NCI-H1417 (cell line): ENCODE measurements at regions not wholly inside any gene's neighbourhood (a gene's known extent, or its start where the extent isn't known, plus 50 kb on each side); places are given as distances from the start of the nearest gene placed in this dataset.
"Not testable (repeated sequence)": the region's sequence is repeated elsewhere in the genome, so short reads cannot be mapped to it uniquely, and the experiment has no call there.

Source experiments
- DNase-seq, 3 experiments: peaks; one replicate each; lab custom pipeline; 2025; lab: John Stamatoyannopoulos, UW

- DNase-seq: peak in 2 of 3 experiments; percentile 41 to 69
Measured at GRCh38 chr21:31531967-31532366, 127.5 kb upstream of the SOD1 start.

- DNase-seq: peak; percentile 86 to 100 (median 98)
Measured at GRCh38 chr21:31530897-31531705, 128.4 kb upstream of the SOD1 start.

- peak in 2 of 3 experiments; percentile 75 to 88 for DNase-seq
Measured at GRCh38 chr21:31530364-31530763, 129.1 kb upstream of the SOD1 start.

DNA sequence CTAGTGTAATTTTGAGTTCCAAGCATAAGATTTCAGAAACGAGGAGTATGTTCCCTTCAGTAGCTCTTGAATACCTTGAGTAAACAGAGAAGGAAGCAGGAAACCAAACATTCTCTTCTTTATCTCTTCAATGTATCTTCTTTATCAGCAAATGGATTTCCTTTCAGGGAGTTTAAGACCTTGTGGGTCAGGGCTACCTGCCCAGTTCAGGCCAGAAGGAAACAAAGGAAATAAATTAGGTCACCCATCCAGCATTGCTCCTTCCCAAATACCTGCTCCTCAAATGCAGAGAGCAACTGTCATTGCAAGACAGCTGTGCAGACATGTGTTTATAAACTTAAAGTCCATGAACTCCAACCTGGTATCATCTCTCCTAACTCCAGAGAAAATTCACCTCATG, 130.1 kb upstream of the SOD1 start:
- DNase-seq: no peak

- peak in 1 of 3 experiments; percentile 30 for DNase-seq
Measured at GRCh38 chr21:31526040-31526439, 133.5 kb upstream of the SOD1 start.

DNA sequence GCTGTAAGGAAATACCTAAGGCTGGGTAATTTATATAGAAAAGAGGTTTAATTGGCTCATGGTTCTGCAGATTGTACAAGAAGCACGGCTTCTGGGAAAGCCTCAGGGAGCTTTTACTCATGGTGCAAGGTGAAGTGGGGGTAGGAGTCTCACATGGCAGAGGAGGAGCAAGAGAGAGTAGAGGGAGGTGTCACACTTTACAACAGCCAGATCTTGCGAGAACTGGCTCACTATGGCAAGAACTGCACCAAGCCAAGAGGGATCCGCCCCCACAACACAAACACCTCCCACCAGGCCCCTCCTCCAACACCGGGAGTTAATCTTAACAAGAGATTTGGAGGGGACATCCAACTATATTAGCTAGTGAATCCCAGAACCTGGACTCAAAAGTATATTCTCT, 135.4 kb upstream of the SOD1 start:
- DNase-seq: no peak

GRCh38 chr21:31521515-31521914, 138.0 kb upstream of the SOD1 start:
- no peak for DNase-seq

DNA sequence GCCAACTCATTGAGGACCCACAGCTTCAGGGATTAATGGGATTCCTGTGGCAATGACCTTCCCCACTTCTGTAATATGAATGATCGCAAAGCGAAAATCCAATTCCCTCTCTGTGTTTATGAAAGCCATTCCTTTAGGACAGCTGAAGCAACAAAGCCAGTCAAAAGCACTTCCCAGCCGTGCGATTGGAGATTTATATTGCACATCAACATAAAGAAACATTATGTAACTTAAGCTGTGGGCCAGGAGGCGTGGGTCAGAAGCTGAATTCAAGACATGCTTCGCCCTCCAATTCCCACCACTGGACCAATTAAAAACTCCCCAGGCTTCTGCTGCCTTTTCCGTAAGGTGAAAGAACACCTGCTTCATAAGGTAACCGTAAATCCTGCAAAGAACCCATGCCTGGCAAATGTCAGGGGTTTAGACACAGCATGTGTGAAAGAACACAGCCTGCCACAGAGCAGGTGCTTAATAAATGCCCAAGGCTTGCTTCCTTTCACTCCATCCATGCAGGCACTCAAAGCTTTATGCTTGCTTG, 138.9 kb upstream of the SOD1 start:
- DNase-seq: peak; percentile 69 to 95 (median 76)

- DNase-seq: no peak
Measured at GRCh38 chr21:31518580-31518979, 140.9 kb upstream of the SOD1 start.

- no peak for DNase-seq
Measured at GRCh38 chr21:31517664-31518414, 141.7 kb upstream of the SOD1 start.

- no peak for DNase-seq
Measured at GRCh38 chr21:31515253-31515652, 144.2 kb upstream of the SOD1 start.

DNA sequence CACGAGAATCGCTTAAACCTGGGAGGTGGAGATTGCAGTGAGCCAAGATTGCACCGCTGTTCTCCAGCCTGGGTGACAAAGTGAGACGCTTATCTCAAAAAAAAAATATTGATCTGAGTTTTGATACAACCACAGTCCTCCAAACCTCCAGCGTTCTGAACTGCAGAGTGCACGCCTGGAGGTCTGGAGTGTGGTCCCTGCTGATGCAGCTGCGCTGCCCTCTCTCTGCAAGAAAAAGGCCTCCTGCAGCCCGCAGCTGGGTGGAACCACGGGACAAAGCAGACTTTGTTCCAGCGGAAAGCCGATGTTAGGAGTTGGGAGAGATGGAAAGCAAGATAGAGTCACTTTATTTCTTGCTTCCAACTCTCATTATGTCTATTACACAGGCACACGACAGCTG, 144.9 kb upstream of the SOD1 start:
- DNase-seq: no peak

GRCh38 chr21:31513541-31513940, 146.0 kb upstream of the SOD1 start:
- DNase-seq: not testable (repeated sequence)

DNA sequence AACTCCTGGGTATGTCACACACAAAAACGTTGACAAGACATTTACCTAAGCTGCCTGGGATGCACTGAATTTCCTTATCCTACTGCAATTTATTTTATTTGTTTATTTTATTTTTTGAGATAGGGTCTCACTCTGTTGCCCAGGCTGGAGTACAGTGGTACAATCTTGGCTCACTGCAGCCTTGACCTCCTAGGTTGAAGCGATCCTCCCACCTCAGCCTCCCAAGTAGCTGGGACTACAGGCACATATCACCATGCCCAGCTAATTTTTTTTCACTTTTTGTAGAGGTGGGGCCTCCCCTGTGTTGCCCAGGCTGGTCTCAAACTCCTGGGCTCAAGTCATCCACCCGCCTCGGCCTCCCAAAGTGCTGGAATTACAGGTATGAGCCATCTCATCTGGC, 147.5 kb upstream of the SOD1 start:
- not testable (repeated sequence) for DNase-seq

- no peak for DNase-seq
Measured at GRCh38 chr21:31511258-31511657, 148.2 kb upstream of the SOD1 start.

GRCh38 chr21:31509194-31510017, 150.1 kb upstream of the SOD1 start:
- peak in 2 of 3 experiments; percentile 66 to 75 for DNase-seq

DNA sequence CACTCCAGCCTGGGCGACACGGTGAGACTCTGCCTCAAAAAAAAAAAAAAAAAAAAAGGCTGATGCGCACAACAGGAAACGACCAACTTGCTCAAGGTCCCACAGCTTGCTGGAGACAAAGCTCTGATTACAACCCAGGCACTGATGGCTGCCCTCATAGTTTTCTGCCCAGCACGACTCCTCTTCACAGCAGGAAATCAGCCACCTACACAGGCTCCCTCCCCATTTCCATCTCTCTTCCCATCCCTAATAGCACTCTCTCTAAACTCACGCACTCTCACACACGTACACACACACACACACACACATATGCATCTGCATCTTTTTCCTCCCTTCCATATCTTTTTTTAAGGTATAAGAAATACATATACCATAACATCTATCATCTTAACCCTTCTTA, 153.5 kb upstream of the SOD1 start:
- peak in 2 of 3 experiments; percentile 47 to 71 for DNase-seq

DNA sequence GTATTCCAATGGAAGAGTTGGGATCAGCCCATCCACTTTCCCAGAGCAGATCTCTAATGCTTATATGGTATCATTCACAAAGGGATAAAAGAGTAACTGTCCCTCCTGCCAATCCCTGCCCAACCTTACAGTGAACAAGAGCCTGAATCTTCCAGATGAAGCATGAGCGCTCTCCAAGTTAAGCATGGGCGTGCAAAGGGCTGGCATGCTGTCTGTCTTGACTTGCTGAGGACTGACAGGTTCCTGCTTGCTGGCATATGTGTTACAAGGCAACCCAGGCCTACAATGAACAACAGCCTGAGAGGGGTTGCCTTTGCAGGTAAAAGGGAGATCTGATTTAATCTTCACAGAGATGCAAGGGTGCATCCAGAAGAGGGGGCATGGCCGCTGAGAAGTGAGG, 155.6 kb upstream of the SOD1 start:
- no peak for DNase-seq

DNA sequence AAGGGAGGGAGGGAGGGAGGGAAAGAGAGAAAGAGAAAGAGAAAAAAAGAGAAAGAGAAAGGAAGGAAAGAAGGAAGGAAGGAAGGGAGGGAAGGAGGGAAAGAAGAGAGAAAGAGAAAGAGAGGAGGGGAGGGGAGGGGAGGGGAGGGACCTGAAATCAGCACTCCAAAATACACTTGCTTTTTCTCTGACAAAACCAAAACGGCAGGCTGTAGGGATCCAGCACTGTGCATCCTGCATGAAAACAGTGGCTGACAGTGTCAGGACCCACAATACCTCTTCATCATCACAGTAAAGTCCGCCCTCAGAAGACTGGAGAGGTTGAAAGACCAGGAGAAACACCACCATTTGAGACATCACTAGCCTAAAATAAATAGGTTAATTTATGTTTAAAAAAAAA, 156.0 kb upstream of the SOD1 start:
- no peak for DNase-seq

DNA sequence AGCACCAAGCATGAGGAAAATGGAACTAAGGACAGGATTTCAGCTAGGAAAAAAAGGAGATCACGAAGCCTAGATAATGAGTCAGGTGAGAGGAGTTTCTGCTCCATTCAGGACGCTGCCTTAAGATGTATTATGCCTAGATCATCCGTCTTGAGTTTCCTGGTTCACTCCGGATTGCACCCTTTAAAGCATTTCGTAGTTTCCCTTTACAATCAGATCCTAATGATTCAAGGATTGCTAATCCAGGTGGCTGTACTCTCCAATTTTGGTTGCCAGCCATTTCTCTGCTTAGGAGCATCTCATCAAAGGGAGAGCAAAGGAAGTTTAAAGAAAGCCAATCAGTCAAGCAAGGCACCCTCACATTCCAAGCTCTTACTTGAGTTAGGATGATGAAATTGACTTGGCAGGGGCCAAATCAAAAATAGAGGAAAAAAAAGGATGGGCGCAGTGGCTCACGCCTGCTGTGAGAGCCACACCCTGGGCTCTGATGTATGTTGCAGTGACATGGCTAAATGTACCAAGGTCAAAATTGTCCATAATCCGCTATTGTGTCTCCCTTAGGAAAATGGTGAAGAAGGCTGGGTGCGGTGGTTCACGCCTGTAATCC, 156.9 kb upstream of the SOD1 start:
- DNase-seq: no peak

DNA sequence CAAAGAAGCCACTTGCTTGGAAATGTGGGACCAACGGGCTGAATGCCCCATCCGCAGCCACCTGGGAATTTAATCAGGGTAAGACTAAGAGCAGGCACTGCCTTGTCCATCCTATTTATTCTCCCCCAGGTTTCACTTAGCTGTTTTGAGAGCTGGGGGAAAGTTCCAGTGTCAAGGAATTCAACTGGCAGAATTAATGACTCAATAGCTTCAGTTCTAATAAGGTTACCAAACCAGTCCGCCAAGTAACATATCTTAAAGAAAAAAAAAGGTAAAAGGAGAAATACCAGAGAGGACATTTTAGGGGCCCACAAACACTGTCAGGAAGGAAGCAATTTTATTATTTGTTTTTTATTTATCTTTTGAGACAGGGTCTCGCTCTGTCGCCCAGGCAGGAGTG, 157.6 kb upstream of the SOD1 start:
- DNase-seq: no peak

- DNase-seq: no peak
Measured at GRCh38 chr21:31500982-31501381, 156.9 kb upstream of the TIAM1 start.
